GM19468 (cell line): ENCODE measurements at regions not wholly inside any gene's neighbourhood (a gene's known extent, or its start where the extent isn't known, plus 50 kb on each side); places are given as distances from the start of the nearest gene placed in this dataset.
"Not testable (repeated sequence)": the region's sequence is repeated elsewhere in the genome, so short reads cannot be mapped to it uniquely, and the experiment has no call there.

Experiments used
- ATAC-seq: cut with Tn5 transposase; IDR thresholded peaks from one replicate; pipeline ENCODE4 v1.9.1; 2021; ENCODE audit warnings: mild to moderate bottlenecking, moderate library complexity, moderate number of reproducible peaks; ENCODE audit not compliant: unreplicated experiment; ENCODE audit errors: extremely low read depth

GRCh38 chr15:95035106-95035505, 803.7 kb downstream of the MCTP2 start:
- ATAC-seq: no peak

GRCh38 chr15:95041297-95041696, 809.9 kb downstream of the MCTP2 start:
- no peak for ATAC-seq

GRCh38 chr15:95043236-95043932, 812.0 kb downstream of the MCTP2 start:
- not testable (repeated sequence) for ATAC-seq

- no peak for ATAC-seq
Observed at GRCh38 chr15:95043933-95044313, 812.6 kb downstream of the MCTP2 start.

GRCh38 chr15:95044745-95045417, 813.5 kb downstream of the MCTP2 start:
- no peak for ATAC-seq

- no peak for ATAC-seq
Observed at GRCh38 chr15:95051861-95052260, 820.5 kb downstream of the MCTP2 start.

GRCh38 chr15:95059346-95059905, 828.1 kb downstream of the MCTP2 start:
- no peak for ATAC-seq

- no peak for ATAC-seq
Observed at GRCh38 chr15:95068701-95069521, 837.5 kb downstream of the MCTP2 start.

GRCh38 chr15:95075792-95076677, 844.7 kb downstream of the MCTP2 start:
- no peak for ATAC-seq

- ATAC-seq: no peak
Observed at GRCh38 chr15:95076678-95076990, 845.3 kb downstream of the MCTP2 start.

GRCh38 chr15:95078003-95078402, 846.6 kb downstream of the MCTP2 start:
- ATAC-seq: no peak

GRCh38 chr15:95080228-95080627, 848.9 kb downstream of the MCTP2 start:
- ATAC-seq: not testable (repeated sequence)

GRCh38 chr15:95085056-95085455, 853.7 kb downstream of the MCTP2 start:
- ATAC-seq: no peak

- no peak for ATAC-seq
Observed at GRCh38 chr15:95086531-95087252, 855.3 kb downstream of the MCTP2 start.

- ATAC-seq: no peak
Observed at GRCh38 chr15:95087253-95087609, 855.9 kb downstream of the MCTP2 start.

- ATAC-seq: no peak
Observed at GRCh38 chr15:95091444-95091843, 860.1 kb downstream of the MCTP2 start.

- no peak for ATAC-seq
Observed at GRCh38 chr15:95095250-95095649, 863.9 kb downstream of the MCTP2 start.

- ATAC-seq: no peak
Observed at GRCh38 chr15:95096651-95097050, 865.3 kb downstream of the MCTP2 start.

- no peak for ATAC-seq
Observed at GRCh38 chr15:95097361-95097760, 866.0 kb downstream of the MCTP2 start.
